HG02571 (cell line): ENCODE measurements at regions not wholly inside any gene's neighbourhood (a gene's known extent, or its start where the extent isn't known, plus 50 kb on each side); places are given as distances from the start of the nearest gene placed in this dataset.
"Not testable (repeated sequence)": the region's sequence is repeated elsewhere in the genome, so short reads cannot be mapped to it uniquely, and the experiment has no call there.

ENCODE experiments used
- ATAC-seq: cut with Tn5 transposase; IDR thresholded peaks from one replicate; pipeline ENCODE4 v1.9.1; 2021; ENCODE audit warnings: mild to moderate bottlenecking, moderate library complexity; ENCODE audit not compliant: unreplicated experiment

GRCh38 chr9:118692613-118693012 is 676.6 kb downstream of the BRINP1 start:
- ATAC-seq, result no peak

DNA sequence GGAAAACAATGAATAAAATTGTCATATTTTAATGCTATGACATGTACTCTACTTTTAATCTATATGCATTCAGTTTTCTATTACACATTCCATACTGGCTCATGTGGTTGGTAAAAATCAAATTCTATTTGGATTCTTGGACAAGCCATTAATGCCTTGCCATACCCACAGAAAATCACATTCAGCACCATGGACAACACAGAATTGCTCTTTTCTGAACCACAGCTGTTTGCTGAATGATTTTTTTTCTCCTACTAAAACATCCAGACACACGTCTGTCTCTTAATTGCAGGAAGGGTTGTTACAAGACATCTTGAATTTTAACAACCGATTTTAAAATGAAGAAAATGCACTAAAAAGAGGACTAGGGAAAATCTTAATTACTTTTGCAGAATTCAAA is 675.6 kb downstream of the BRINP1 start:
- no peak for ATAC-seq

- ATAC-seq, result not testable (repeated sequence)
Measured at GRCh38 chr9:118695249-118695648, 674.0 kb downstream of the BRINP1 start.

DNA sequence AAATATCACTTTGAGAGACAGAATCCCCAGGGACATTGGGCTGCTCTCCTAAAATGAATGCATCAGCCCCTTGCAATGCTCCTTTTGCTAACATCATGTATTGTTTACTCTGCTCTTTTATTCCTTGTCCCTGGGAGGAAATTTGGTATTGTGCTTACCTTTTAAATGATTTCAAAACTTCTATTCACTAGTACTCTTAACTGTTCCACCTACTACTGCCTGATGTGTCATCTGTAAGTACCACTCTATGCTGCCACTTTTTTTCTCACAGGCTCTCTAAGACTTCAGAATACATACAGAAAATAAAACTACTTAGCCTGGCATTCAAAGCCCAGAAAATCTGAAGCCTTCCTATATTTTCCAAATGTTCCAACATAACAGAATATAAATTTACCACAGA is 667.2 kb downstream of the BRINP1 start:
- ATAC-seq, result no peak

GRCh38 chr9:118711843-118712242 is 657.4 kb downstream of the BRINP1 start:
- no peak for ATAC-seq

DNA sequence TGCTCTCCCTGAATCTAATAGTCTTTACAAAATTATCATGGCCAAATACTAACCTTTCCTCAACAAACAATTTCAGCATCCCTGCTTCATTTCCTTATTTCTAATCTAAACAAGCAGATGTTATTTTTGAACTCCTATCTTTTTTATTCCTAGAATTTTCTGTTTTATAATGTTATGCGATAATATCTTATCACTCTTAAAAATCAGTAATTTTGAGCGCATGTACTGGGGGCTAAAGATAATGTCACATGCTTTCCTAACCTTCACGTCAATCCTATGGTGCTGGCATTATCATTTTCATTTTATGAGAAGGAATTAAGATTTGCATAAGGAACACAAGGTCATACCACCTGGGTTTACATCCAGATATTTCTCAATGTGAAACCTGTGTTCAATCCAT is 648.0 kb downstream of the BRINP1 start:
- no peak for ATAC-seq

DNA sequence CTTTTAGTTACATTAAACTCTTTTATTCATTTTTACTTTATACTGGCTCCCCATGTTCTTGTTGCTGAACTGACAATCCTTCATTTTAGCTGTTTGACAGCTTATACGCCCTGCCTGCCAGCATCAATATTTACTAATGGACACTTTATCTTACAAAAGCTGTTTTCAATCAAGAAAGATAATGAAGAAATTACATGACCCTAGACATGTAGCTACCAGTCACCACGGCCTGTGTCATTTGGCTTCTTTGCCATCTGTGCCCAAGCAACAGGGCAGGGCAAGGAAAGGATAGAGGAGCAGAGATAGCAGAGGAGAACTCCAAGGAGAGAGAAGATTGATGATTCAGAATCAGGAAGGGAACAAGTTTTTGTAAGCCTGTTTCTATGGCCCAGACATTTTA is 647.3 kb downstream of the BRINP1 start:
- no peak for ATAC-seq

DNA sequence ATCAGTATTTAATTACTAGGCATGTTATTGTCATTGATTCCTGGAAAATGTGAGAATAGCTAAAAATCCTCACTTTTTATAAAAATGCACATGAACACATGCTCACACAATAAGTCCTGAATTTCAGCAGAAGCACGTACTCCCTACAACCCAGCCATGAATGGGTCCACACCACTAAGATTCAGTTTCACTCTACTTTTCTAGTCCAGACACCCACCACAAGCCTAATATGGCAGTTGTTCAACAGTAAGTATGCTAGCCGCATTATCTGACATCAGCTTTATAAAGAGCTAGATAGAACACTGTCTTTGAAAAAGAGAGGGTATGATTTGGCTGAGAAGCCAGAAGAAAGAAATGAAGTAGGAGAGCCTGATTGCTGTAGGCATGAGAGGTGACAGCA is 639.3 kb downstream of the BRINP1 start:
- no peak for ATAC-seq

DNA sequence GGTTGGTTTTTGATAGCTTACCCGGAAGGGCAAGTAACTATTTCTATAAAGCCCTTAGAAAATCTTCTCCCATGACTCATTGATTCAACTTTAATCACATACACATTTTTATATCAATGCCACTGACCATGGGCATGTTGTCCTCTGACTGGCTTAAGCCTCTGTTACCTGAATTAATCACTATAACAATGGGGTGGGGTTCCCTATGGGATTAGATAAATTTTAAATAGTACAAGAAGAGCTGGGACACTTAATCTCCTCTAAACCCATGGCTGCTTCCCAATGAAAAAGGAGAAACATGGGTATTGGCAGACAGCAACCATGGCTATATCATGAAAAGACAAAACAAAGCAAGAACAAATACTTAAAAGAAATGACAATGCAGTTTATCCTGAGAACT is 636.2 kb downstream of the BRINP1 start:
- ATAC-seq, result no peak

GRCh38 chr9:118734696-118735095 is 634.5 kb downstream of the BRINP1 start:
- ATAC-seq, result no peak

DNA sequence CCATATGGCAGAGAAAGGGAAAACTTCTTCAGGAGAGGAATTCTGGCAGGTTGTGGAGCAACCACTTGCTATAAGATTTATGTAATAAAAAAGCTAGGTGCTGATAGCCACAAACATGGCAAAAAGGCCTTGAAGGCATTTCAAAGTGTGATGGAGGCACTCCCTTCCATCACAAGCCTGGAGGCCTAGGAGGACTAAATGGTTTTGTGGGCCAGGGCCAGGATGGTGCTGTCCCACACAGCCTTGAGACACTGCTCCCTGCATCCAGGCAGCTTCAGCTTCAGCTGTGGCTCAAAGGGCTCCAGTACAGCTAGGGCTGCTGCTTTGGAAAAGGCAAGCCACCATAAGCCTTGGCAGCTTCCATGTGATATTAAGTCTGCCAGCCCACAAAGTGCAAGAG is 632.8 kb downstream of the BRINP1 start:
- no peak for ATAC-seq

DNA sequence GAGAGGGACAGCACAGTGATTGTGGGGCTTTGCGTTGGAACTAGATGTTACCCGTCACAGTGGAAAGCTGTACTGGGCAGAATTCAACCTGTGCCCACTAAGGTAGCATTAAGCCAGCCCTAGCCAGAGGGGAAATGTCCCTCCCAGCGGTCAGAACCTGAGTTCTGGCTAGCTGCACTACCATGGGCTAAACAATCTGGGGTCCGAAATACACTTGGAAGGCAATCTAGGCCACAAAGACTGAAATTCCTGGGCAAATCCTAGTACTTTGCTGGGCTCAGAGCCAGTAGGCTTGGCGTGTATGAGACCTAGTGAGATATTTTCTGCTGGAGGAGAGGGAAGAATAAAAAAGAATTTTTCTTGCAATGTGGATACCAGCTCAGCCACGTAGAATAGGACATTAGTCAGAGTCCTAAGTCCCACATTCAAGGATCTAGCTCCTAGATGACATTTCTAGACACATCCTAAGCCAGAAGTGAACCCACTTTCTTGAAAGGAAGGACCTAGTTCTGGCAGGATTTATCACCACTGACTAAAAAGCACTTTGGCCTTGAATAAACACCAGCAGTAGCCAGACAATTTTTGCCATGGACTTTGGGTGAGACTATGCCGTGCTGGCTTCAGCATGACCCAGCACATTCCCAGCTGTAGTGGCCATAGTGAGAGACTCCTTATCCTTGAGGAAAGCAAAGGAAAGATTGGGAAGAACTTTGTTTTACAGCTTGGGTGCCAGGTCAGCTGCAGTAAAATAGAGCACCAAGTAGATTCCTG is 618.0 kb downstream of the BRINP1 start:
- ATAC-seq, result no peak

GRCh38 chr9:118751848-118752223 is 617.4 kb downstream of the BRINP1 start:
- no peak for ATAC-seq

- ATAC-seq, result no peak
Measured at GRCh38 chr9:118761016-118761790, 608.0 kb downstream of the BRINP1 start.

DNA sequence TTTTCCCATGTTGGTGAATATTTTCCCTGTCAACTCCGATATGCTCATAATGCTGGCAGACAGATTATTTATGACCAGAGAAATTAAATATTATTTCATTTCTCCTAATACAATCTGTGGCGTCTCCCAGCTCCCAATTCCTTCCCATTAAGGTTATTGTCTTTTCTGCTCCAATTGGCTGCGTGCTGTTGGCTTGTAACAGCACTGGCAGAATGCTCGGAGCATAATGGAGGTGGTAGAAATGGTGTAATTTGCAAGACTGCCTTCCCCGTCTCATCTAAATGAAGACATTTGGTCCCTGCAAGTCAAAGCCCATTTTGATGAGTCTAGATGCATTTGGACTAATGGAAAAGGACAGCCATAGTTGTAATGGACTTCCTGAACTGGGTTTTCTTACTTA is 601.7 kb downstream of the BRINP1 start:
- no peak for ATAC-seq

DNA sequence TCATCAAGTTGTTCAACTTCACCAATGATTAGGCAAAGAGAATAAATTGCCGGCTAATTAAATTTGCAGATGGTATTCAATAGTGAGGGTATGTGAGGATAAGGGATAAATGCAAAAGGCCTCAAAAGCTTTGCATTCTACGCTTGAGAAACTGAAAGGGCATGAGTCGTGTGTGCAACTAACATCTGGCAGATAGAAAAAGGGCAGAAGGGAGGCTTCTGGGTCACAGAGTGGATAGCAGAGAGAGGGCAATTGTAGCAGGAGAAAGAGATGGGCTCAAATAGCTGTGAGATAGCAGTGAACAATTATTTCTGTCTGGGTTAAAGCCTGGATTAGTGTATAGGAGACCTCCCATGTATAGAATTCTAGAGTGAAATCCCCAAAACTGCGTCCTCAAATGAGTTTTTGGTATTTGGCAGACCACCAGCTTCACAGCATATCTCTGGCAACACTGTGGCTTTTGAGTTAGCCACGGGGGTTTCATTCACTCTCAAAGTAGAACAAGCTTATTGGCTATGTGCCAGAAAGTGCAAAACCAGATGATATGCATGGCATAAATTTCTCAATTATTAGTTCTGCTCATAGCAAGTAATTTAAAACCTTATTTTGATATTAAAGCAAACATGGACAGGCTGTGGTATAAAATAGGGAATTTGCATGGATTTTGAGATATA is 586.3 kb downstream of the BRINP1 start:
- no peak for ATAC-seq

DNA sequence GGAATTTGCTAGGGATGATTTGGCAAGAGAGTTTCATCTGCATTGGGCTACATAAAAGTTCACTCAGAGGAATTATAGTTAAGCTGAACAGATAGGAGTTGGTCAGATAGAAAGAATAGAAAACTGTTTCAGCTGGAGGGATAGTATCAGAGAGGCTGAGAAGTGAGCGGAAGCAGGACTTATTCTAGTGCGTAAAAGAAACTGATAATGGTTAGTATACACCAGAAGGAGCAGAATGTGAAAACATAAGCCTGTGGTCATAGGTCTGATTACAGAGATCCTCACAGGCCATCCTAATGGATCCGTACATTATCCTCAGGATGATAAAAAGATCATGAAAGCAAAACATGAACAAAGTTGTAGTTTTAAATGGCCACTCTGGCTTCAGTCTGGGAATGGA is 585.2 kb downstream of the BRINP1 start:
- ATAC-seq, result no peak

DNA sequence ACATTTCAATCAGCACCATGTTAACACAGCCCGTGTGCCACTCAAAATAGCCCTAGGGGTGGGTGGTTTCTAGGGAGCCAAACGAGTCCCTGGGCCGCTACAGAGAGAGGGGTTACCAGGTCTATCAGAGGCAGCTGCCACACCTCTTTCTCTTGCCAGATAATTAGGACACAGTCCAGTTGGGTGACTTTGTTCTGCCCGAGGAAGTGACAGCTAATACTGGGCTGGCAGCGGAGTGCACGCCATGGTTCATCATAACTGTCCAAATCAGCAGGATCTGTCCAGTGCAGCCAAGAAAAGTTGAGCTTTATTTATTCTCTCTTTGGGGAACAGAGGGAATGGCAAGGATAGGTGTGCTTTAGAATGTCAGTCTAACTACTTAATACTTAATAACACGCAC is 583.8 kb downstream of the BRINP1 start:
- no peak for ATAC-seq

- ATAC-seq, result no peak
Measured at GRCh38 chr9:118786877-118787276, 582.4 kb downstream of the BRINP1 start.

DNA sequence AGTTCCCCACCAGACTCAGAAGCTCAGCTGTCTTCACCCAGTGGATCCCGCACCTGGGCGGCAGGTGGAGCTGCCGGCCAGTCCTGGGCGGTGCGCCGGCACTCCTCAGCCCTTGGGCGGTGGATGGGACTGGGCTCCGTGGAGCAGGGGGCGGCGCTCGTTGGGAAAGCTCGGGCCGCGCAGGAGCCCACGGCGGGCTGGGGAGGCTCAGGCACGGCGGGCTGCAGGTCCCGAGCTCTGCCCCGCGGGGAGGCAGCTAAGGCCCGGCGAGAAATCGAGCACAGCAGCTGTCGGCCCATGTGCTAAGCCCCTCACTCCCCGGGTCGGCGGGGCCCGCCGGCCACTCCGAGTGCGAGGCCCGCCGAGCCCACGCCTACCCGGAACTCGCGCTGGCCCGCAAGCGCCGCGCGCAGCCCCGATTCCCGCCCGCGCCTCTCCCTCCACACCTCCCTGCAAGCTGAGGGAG is 560.0 kb downstream of the BRINP1 start:
- no peak for ATAC-seq

GRCh38 chr9:118829334-118829733 is 539.9 kb downstream of the BRINP1 start:
- no peak for ATAC-seq

DNA sequence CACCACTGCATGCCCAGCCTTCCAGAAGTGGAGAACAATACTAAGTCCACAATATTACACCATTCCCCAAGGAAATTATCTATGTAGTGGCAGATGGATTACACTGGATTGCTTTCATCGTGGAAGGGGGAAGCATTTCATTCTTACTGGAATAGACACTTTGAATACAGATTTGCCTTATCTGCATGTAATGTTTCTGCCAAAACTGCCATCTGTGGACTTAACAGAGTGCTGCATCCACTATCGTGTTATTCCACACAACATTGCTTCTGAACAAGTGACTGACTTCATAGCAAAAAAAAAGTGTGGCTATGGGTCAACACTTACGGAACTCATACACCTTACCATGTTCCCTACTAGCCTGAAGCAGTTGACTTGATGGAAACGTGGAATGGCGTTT is 536.9 kb downstream of the BRINP1 start:
- ATAC-seq, result no peak
